GM18508 (cell line): ENCODE measurements at regions not wholly inside any gene's neighbourhood (a gene's known extent, or its start where the extent isn't known, plus 50 kb on each side); places are given as distances from the start of the nearest gene placed in this dataset.

Experiments
- ATAC-seq: cut with Tn5 transposase; IDR thresholded peaks from one replicate; pipeline ENCODE4 v1.9.1; 2021; ENCODE audit warnings: moderate number of reproducible peaks; ENCODE audit not compliant: insufficient read depth, unreplicated experiment

DNA sequence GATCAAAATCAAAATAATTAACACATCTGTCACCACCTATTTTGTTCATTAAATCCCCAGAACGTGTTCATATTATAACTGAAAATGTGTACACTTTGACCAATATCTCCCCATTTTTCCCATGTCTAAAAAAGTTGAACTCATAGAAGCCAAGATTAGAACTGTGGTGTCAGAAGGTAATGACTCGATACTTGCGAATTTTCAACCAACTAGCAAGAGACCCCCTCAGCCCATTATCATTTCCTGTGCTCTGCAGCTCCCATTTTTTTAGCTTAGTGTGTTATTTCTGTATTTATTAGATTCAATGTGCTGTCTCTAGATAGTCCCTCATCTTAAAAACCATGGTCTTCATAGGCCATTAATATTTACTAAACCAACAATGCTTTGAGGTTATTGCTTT, 248.7 kb upstream of the PIK3C3 start:
- no peak for ATAC-seq

DNA sequence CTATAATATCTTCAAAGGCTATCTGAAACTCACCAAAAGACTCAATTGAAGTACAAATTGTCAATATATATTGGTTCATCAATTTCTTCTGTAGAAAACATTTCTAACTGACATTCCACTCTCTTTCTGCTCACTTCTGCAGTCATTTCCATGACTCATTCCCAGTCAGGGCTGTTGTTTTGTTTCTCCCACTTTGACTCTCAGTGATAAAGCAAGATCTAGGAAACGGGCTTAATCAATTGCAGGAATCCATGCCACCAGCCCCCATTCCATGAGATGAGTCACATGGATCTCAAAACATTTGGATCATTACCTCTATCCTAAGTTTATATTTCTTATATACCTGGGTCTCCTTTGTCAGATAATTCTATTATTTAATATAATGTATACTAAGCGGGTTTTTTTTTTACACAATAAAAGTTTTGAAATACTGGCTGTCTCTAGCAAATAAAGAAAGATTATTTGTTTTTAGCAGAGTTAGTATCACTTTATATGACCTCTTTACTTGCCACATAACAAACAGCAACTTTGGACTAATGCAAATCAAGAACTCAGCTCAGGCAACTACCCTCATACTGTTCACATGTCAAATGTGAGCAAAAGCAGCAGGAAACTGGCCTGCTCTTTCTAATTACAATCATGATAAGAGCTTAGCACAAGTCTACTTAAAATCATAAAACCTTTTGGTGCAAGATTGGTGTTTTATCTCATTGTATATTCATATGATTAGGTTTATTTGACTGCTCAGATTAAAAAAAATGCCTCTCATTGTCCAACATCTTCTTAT, 251.1 kb upstream of the PIK3C3 start:
- no peak for ATAC-seq

DNA sequence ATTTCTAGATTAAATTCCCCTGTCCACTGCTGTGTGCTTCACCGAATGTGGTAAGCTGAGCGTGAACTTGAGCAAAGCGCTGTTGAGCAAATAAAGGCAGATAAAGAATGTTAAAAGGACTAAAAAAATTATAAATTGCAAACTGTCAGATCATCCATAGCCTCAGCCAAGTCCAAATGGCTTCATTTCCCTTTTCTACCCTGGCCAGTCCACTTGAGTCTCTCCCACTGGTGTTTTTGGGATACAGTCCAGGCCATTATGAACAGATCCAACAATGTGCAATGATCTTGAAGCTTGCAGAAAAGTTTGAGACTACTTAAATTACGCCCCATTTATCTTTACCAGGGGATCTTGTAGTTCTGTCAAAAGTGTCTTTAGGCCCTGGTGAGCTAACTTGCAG, 254.6 kb upstream of the PIK3C3 start:
- ATAC-seq, result no peak

DNA sequence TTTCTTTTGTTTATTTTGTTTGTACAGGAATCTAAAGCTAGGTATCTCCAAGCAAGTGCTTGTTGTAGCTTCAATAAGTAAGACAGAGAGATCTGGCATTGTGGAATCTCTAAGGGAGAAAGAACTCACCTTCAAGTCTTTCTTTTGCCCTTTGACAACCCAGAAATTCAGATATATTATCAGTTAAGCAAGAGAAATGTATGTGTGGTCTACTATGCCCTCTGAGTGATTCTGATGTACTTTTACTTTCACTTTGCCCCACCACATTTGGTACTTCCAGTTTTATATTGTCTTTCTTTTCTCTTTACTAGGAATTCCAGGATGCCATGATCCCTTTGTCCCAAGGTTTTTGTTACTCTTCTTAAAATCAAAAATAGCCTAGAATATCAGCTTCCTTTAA, 259.6 kb upstream of the PIK3C3 start:
- ATAC-seq, result no peak

DNA sequence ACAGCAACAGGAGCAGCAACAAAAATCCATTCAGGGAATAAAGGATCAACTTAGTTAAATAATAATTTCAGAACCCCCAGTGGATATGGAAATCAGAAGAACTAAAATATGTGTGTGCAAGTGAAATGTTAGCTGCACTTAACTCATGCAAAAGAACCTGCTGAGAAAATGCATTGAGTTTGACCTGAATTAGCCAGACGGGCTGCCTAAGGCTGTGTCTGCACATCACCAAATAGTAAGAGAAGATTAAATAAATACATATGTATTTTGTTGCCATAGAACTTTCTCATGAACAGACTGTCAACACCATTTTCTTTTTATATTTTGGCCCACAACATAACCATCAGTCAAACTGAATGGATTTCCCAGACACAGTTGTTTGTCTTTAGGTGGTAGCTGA, 262.0 kb upstream of the PIK3C3 start:
- no peak for ATAC-seq

DNA sequence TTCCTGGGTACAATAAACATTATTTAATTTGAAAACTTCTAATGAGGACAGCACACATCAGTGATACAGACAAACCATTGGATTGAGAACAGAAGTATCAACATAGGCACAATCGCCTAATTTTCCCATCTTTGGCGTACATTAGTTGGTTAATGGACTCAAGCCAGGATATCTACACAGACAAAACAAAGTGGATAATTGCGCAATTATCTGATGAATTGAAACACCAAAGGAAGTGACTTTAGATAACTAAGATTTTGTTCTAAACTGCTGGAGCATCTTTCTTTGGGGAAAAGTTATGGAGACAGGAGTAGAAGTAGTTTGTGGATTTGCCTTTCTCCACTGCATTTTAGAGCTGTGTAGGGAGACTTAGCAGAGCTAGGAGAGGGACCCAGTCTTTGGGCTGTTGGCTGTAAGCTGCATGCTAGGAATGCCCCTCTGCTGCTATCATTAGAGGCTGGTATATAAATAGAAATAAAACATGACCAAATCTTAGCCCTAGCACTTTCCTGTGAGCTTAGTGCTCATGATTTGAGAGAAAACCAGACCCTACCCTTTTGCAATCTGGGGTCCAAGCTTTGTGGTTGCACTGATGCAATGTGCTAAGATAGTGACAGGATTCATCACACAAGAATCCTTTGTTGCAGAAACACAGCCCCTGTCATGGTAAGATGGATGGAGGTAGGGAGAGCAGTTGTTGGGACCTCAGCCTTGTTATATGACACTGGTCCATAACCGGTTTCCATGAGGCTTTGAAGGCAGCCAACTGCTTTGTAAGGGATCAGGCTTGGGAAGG, 264.5 kb upstream of the PIK3C3 start:
- ATAC-seq, result no peak

DNA sequence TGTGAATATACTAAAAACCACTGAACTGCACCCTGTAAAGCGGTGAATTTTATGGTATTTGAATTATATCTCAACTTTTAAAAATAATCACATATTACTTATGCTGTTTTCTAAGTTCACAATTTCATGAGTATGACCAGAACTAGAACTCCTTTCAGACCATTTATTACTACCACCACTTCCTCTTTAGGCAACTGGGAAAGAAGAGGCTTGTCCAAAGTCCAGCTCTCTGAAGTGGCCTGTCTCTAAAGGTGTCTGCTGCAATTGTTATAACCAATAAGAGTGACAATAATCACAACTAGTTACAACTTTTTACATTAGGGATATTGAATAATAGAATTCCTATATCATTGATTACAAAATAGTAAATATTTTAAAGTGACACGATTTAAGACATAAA, 267.9 kb upstream of the PIK3C3 start:
- ATAC-seq, result no peak

DNA sequence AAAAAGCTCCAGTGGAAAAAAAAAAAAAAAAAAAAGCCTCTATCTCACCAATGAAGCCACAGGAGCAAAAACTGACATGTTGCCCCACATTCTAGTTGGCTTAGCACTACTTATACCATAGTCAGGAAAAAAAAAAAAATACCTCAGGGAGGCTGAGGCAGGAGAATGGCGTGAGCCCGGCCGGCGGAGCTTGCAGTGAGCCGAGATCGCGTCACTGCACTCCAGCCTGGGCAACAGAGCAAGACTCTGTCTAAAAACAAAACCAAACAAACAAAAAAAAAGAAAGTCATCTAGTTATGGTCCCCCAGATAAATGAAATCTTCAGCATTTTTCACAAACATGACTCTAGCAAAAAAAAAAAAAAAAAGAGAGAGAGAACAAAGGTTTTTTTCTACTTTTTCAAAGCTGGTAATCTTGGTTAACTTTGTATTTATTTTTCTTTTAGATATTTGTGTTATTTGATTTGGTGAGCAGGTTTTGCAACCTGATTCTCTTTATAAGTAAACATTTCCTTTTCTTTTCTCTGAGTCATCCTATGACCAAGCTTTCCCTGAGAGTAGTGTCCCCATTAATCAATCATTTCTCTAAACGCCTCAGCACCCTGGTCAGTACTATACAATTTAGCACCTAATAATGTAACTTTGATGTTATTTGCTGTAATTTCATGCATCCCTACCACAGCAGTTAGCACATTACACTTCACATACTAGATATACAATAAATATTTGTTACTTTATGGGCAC, 273.7 kb upstream of the PIK3C3 start:
- ATAC-seq, result no peak

DNA sequence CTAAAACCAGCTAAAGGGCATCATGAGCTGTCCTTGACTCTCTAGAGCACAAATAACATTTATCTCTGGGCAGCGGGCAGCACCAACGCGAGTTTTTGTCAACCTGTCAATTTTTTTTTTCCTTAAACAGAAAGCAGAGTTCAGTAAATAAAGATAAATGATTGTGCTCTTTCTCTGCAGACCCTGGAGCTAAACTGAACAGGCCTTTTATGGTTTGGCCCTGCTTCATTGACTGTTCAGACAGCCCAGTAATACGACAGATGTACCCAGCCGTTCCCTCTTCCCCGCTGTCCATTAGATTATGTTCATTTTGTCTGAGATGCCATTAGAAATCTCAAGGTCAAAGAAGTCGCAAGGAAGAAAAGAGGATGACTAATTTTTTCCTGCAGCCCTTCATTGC, 280.5 kb upstream of the PIK3C3 start:
- ATAC-seq, result no peak

DNA sequence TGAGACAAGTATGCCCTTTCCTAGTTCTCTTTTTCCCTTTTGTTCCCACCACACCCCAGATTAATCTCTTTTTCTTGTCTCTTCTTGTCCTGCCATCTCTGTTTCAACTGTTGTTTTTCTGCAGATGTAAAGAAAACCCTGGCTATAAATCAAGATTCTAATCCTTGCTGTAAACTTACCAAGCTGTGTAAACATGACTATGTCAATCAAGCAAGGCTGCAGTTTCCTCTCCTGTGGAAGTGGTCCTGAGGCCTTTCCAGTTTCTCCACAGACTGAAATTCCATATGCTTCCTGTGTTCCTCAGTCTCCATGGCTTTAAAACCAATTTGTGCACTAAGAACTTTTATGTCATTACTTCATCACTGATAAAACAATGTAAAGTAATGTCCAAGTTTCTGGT, 288.8 kb upstream of the PIK3C3 start:
- ATAC-seq, result no peak

DNA sequence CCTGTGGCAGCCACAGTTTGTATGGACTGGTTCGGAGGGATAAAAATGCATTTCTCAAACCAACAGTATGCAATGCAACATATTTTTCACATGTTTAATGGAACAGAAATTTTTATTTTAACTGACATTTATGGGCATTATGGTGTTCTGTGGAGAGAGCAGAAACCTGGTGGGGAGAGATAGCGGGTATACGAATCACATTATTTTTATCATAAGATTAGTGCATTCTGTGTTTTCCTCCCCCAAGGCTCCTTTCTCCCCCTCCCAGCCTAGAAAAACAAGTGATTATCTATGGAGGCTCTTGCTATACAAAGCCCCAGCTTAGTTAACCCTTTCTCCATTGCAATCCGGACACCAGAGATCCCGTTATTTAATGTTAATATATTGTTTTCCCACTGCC, 289.8 kb upstream of the PIK3C3 start:
- no peak for ATAC-seq

DNA sequence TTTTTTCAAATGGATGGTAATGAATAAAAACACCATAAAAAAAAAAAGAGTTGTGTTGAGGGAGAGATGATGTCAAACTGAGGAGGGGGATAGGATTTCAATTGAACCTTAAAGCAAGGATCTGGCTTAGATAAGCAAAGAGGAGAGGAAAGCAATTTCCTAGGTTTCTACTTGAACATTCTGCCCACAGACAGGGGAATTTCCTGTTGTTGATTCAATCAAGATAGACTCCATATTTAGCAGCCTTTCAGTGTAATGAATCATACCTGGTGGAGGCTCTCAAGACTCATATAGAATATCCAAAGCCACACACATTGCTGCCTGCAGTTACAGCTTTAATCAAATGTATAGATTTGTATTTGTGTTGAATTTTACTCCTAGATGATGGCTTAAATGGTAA, 294.4 kb upstream of the PIK3C3 start:
- no peak for ATAC-seq

DNA sequence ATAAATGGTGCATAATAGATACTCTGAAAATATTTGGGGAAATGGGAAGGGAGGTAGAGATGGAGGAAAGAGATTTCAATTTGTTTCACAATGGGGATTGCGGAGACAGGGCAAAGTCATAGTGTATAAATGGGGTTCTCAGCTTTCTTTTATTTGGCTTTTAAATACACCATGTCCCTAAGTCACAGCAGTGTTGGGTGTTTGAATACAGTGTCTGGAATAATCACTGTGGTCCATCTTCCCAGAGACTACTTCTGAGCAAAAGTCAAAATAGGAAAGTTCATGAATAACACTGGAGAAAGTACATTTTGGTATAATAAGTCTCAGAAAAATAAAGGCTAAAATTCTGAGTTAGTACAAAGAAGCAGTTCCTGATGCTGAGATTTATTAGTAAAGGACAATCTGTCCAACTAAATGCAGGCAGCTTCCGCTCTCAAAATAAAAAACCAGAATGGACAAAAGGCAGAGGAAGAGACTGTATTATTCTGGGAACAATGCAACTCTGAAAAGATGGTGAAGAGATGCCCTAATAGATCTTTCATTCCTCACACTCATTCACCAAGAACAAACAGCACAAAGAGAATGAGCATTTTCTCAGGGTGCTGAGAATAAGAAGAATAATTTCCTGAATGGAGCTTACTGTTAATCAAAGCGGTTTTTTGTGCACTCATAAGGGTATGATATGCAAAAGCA, 295.4 kb upstream of the PIK3C3 start:
- ATAC-seq, result no peak

DNA sequence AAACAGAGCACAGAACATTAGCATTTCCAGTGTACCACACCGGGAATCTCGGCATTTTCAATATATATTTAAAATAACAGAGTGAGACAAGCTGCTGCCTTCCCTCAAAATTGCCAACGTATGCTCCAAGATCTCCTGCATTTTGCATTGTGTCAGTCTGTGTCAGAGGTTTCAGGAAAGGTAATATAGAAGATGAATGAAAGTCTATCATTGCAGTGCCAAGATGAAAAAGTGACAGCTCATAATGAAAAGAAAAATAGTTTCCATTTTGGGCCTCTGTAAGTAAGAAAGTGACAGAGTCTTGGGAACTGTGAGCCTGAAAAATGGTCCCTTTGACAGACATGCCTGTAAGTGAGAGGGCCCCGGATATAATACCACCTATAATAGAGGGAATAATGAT, 297.8 kb upstream of the PIK3C3 start:
- no peak for ATAC-seq

DNA sequence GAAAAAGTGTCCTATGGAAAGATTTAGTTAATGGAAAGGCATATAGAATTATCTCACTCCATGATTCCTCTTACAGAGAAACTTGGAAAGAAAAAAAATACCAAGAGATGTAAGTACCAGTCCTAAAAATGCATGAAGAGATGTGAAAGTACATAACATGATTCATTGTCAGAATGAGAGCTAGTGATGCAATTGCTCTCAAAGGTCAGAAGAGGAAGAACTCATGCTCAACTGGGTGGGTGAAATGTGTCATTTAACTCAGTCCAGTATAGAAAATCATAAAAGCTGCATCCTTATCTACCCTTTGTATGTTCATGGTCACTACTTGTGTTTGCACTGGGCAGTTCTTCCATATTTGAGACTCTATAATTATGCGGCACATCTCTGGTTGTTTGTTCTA, 300.0 kb upstream of the PIK3C3 start:
- no peak for ATAC-seq

DNA sequence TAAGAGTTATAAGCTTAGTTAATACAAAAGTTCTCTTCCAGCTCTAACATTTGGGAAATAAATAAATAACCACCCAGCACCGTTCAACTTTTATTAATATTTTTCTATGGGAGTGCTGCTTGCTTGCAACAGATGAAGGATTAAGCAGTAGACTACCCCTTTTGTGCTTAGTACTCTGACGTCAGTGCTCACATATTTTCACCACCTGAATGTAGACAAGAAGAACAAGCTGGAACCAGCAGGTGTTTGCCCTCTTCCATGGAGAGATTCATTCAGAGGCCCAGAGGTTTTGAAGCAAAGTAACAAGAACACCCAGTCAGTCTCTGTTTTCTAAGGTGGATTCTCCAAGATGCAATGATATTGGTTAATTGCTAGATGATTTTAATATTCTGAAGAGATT, 307.1 kb upstream of the PIK3C3 start:
- ATAC-seq, result no peak

DNA sequence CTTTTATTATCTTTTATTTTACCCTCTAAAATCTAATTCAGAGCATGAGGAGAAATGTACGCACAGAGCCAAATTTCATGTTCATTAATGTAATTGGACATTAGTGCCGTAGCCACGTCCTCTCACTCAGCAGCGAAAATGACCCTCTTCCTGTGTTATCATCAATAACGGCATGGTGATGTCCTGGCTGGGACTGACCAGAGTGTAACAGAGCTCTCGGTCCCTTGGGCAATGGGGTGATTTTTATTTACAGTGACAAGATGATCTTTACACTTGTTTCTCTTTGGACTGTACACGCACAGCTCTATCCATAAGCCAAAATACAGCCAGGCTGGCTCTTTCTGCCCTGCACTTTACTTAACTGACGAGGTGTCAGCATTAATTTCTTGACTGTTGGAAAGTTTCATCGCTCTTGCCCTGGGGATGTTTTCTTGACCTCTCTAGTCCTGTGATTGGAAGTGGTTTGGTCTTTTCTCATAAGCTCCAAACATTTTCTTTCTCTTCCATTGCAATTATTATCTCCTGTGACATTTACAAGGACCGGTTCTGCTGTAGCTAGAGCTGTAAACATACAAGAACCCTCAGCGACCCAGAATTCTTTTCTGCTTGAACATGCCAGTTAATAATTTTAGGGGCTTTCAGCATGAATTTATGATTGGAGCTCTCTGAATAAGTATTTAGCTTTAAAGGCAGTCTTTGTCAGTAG, 308.0 kb upstream of the PIK3C3 start:
- ATAC-seq, result no peak

DNA sequence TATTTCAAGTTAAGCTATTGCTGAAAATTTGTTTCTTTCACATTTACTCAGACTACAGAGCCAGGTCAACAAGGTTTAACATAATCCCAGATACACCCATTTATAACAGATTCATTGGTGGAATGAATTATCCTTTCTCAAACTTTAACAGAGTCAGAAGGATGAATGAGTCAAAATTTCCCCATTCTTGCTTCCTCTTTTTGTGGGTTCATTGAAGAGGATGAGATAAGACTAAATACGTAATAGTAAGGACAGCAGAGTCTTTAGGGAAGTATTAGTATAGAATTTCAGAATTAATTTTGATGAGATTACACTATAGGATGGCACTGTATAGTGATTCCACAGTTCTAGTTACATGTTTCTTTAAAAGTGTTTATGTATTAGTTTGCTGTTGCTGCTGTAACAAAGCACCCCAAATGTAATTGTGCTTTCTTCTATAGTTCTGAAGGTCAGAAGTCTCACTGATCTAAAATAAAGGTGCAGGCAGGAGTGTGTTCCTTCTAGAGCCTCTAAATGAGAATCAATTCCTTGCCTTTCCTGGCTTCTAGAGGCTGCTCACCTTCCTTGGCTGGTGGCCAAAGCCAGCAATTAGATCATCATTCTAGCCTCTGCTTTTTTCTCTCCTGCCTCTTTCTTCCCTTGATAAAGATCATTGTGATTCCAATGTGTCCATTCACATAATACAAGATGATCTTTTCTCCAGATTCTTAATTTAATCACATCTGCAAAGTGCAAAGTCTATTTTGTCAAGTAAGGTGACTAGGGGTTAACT, 309.3 kb upstream of the PIK3C3 start:
- no peak for ATAC-seq

DNA sequence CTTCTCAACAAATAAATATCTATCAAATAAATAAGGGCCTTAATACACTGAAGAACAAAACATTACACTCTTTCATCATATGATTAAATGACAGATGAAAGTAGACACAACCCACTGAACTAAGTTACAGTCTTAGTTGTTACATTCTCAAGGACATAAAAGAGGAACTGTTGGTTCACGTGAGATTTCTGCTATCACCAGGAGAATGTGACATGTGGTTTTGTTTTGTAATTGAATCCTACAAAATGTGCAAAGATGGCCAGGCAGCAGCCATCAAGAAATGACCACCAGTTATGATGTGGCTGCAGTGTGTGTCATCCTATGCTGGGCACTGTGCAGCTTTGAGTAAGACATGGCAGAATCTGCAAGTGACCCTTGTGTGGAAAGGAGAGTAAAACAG, 310.6 kb upstream of the PIK3C3 start:
- ATAC-seq, result no peak
